ENCODE measurements at regions not wholly inside any gene's neighbourhood (a gene's known extent, or its start where the extent isn't known, plus 50 kb on each side); places are given as distances from the start of the nearest gene placed in this dataset.

GRCh38 chr9:78724896-78725295 lies 428.0 kb downstream of the PSAT1 start:
- DNase-seq (ENCODE audit: low spot score), result no peak

- no peak for DNase-seq (ENCODE audit: low spot score)
Measured at GRCh38 chr9:78725503-78725902, 428.6 kb downstream of the PSAT1 start.

GRCh38 chr9:78745331-78745730 lies 448.4 kb downstream of the PSAT1 start:
- DNase-seq (ENCODE audit: low spot score), result no peak

- DNase-seq (ENCODE audit: low spot score), result no peak
Measured at GRCh38 chr9:78746010-78746409, 449.1 kb downstream of the PSAT1 start.

GRCh38 chr9:78753039-78753438 lies 456.1 kb downstream of the PSAT1 start:
- no peak for DNase-seq (ENCODE audit: low spot score)

GRCh38 chr9:78756813-78757510 lies 460.0 kb downstream of the PSAT1 start:
- DNase-seq (ENCODE audit: low spot score), result no peak

GRCh38 chr9:78763424-78763823 lies 466.5 kb downstream of the PSAT1 start:
- no peak for DNase-seq (ENCODE audit: low spot score)

GRCh38 chr9:78765861-78766260 lies 468.9 kb downstream of the PSAT1 start:
- no peak for DNase-seq (ENCODE audit: low spot score)

- DNase-seq (ENCODE audit: low spot score), result no peak
Measured at GRCh38 chr9:78767490-78767889, 470.6 kb downstream of the PSAT1 start.

GRCh38 chr9:78769690-78770089 lies 472.8 kb downstream of the PSAT1 start:
- no peak for DNase-seq (ENCODE audit: low spot score)

- no peak for DNase-seq (ENCODE audit: low spot score)
Measured at GRCh38 chr9:78775211-78775610, 478.3 kb downstream of the PSAT1 start.

- DNase-seq (ENCODE audit: low spot score), result no peak
Measured at GRCh38 chr9:78775696-78776295, 478.9 kb downstream of the PSAT1 start.

GRCh38 chr9:78777747-78778146 lies 480.8 kb downstream of the PSAT1 start:
- no peak for DNase-seq (ENCODE audit: low spot score)

- no peak for DNase-seq (ENCODE audit: low spot score)
Measured at GRCh38 chr9:78778318-78778717, 481.4 kb downstream of the PSAT1 start.

GRCh38 chr9:78778861-78779374 lies 482.0 kb downstream of the PSAT1 start:
- no peak for DNase-seq (ENCODE audit: low spot score)

- DNase-seq (ENCODE audit: low spot score), result no peak
Measured at GRCh38 chr9:78781681-78782080, 484.8 kb downstream of the PSAT1 start.

GRCh38 chr9:78782234-78782633 lies 485.3 kb downstream of the PSAT1 start:
- DNase-seq (ENCODE audit: low spot score), result no peak

- DNase-seq (ENCODE audit: low spot score), result no peak
Measured at GRCh38 chr9:78782858-78783257, 485.9 kb downstream of the PSAT1 start.

GRCh38 chr9:78783743-78784142 lies 486.8 kb downstream of the PSAT1 start:
- DNase-seq (ENCODE audit: low spot score), result no peak

GRCh38 chr9:78786794-78787193 lies 489.9 kb downstream of the PSAT1 start:
- no peak for DNase-seq (ENCODE audit: low spot score)

GRCh38 chr9:78788101-78788500 lies 491.2 kb downstream of the PSAT1 start:
- no peak for DNase-seq (ENCODE audit: low spot score)

- DNase-seq (ENCODE audit: low spot score), result no peak
Measured at GRCh38 chr9:78791779-78792178, 494.9 kb downstream of the PSAT1 start.

- DNase-seq (ENCODE audit: low spot score), result no peak
Measured at GRCh38 chr9:78792745-78793144, 495.8 kb downstream of the PSAT1 start.

GRCh38 chr9:78805771-78806170 lies 508.8 kb downstream of the PSAT1 start:
- DNase-seq (ENCODE audit: low spot score), result no peak

All from CD4-positive, alpha-beta T cell treated with Interleukin-6 at 100 ng/mL for 8 hours (primary cell).